OCI-LY1 (cell line): ENCODE measurements at regions not wholly inside any gene's neighbourhood (a gene's known extent, or its start where the extent isn't known, plus 50 kb on each side); places are given as distances from the start of the nearest gene placed in this dataset.
"Not testable (repeated sequence)": the region's sequence is repeated elsewhere in the genome, so short reads cannot be mapped to it uniquely, and the experiment has no call there.

ENCODE experiments used
- H2AFZ ChIP-seq: fragments of 200-600 bp; sonication (generic), shearing (Covaris generic); 2 replicates; pipeline ENCODE4 v1.6.0; 2014; ENCODE audit warnings: antibody characterized with exemption, mild to moderate bottlenecking, low read length
- H3F3A ChIP-seq: fragments of 200-600 bp; sonication (generic), shearing (Covaris generic); 2 replicates; pipeline ENCODE4 v1.6.0; 2014; ENCODE audit warnings: mild to moderate bottlenecking, antibody characterized with exemption, low read length, moderate library complexity; ENCODE audit not compliant: insufficient read depth
- H3K27ac ChIP-seq: fragments of 200-600 bp; sonication (generic); 2 replicates; pipeline ENCODE4 v1.5.1; 2014; ENCODE audit warnings: low read length, mixed run types, mild to moderate bottlenecking, low read depth; ENCODE audit not compliant: poor library complexity, severe bottlenecking
- H3K27me3 ChIP-seq: fragments of 200-600 bp; sonication (generic); 2 replicates; pipeline ENCODE4 v1.6.0; 2014; ENCODE audit warnings: antibody characterized with exemption, mild to moderate bottlenecking, low read length, moderate library complexity; ENCODE audit not compliant: insufficient read depth
- H3K36me3 ChIP-seq: fragments of 200-600 bp; sonication (generic); 2 replicates; pipeline ENCODE4 v1.6.1; 2014; ENCODE audit warnings: mild to moderate bottlenecking, antibody characterized with exemption, low read length, moderate library complexity, mixed read lengths; ENCODE audit not compliant: insufficient read depth
- H3K4me1 ChIP-seq: fragments of 200-600 bp; sonication (generic); 2 replicates; pipeline ENCODE4 v1.5.1; 2014; ENCODE audit warnings: mild to moderate bottlenecking, low read length, moderate library complexity; ENCODE audit not compliant: insufficient read depth, severe bottlenecking
- H3K4me2 ChIP-seq: fragments of 200-600 bp; sonication (generic), shearing (Covaris generic); 2 replicates; pipeline ENCODE4 v1.6.1; 2014; ENCODE audit warnings: low read length
- H3K4me3 ChIP-seq: fragments of 200-600 bp; sonication (generic); 2 replicates; pipeline ENCODE4 v1.5.1; 2014; ENCODE audit warnings: low read length, low read depth, mild to moderate bottlenecking, mixed read lengths; ENCODE audit not compliant: poor library complexity, severe bottlenecking
- H3K79me2 ChIP-seq: fragments of 200-600 bp; shearing (Covaris generic); 2 replicates; pipeline ENCODE4 v1.6.1; 2016; ENCODE audit warnings: mixed run types, low read length, mixed read lengths; ENCODE audit not compliant: insufficient read depth
- H3K9ac ChIP-seq: fragments of 200-600 bp; sonication (generic), shearing (Covaris generic); 2 replicates; pipeline ENCODE4 v1.6.1; 2014; ENCODE audit warnings: mild to moderate bottlenecking, low read length, mixed read lengths
- H3K9me2 ChIP-seq: fragments of 200-600 bp; sonication (generic), shearing (Covaris generic); 2 replicates; pipeline ENCODE4 v1.6.1; 2014; ENCODE audit warnings: low read depth, mild to moderate bottlenecking, low read length, mixed read lengths
- H3K9me3 ChIP-seq: fragments of 200-600 bp; shearing (Covaris generic); 2 replicates; pipeline ENCODE4 v1.6.1; 2014; ENCODE audit warnings: low read length, mixed read lengths
- H4K20me1 ChIP-seq: fragments of 200-600 bp; sonication (generic), shearing (Covaris generic); 2 replicates; pipeline ENCODE4 v1.6.0; 2016; ENCODE audit warnings: mild to moderate bottlenecking, low read length; ENCODE audit not compliant: insufficient read depth
- EZH2 ChIP-seq: fragments of 200-600 bp; sonication (generic), shearing (Covaris generic); IDR thresholded peaks from 2 replicates; pipeline ENCODE4 v1.8.0; 2017; ENCODE audit warnings: borderline replicate concordance, mixed run types, mild to moderate bottlenecking, antibody characterized with exemption, low read length, moderate library complexity, mixed read lengths
- TF ChIP-seq, protein P1 (sequence below): fragments of 200-600 bp; sonication (generic), shearing (Covaris generic); IDR thresholded peaks from 2 replicates; pipeline ENCODE4 v1.5.1; 2017; ENCODE audit warnings: mild to moderate bottlenecking, antibody characterized with exemption, low read length, moderate library complexity, mixed read lengths

DNA sequence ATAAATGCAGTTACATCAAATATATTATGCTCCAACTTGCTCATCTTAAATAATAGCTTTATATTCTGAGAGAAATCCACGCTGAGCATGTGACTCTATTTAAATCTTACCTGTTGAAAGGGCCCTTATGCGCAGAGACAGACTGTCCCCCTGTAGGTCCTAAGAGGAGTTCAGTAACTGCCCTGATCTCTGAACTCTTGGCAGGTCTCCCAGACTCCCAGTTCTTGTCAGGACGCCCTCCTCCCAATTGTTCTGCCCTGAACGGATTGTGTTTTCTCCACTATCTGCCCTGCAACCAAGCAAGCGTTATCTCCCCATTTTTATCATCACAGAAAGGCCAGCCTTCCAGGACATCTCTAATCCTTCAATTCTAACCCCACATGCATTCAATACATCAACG lies 954.6 kb downstream of the TSN start:
- H3F3A ChIP-seq, result no peaks in the 10 kb centered on the region
- H3K9ac ChIP-seq, result no peak overlapping the region
- H3K36me3 ChIP-seq, result no peaks in the 10 kb centered on the region
- H3K27me3 ChIP-seq, result no peaks in the 10 kb centered on the region
- H3K79me2 ChIP-seq, result no peaks in the 10 kb centered on the region
- H3K4me1 ChIP-seq, result no peaks in the 10 kb centered on the region
- H4K20me1 ChIP-seq, result no peaks in the 10 kb centered on the region
- H3K4me3 ChIP-seq, result no peak overlapping the region
- no peak overlapping the region for H3K4me2 ChIP-seq
- no peaks in the 10 kb centered on the region for H3K9me2 ChIP-seq
- H3K27ac ChIP-seq, result no peak overlapping the region
- no peak overlapping the region for H2AFZ ChIP-seq
- TF ChIP-seq, protein P1, sequence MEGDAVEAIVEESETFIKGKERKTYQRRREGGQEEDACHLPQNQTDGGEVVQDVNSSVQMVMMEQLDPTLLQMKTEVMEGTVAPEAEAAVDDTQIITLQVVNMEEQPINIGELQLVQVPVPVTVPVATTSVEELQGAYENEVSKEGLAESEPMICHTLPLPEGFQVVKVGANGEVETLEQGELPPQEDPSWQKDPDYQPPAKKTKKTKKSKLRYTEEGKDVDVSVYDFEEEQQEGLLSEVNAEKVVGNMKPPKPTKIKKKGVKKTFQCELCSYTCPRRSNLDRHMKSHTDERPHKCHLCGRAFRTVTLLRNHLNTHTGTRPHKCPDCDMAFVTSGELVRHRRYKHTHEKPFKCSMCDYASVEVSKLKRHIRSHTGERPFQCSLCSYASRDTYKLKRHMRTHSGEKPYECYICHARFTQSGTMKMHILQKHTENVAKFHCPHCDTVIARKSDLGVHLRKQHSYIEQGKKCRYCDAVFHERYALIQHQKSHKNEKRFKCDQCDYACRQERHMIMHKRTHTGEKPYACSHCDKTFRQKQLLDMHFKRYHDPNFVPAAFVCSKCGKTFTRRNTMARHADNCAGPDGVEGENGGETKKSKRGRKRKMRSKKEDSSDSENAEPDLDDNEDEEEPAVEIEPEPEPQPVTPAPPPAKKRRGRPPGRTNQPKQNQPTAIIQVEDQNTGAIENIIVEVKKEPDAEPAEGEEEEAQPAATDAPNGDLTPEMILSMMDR, result no peak
- TF ChIP-seq EZH2, result no peak
- no peaks in the 10 kb centered on the region for H3K9me3 ChIP-seq

- Histone ChIP-seq H3K9me3 (no peaks in the 10 kb centered on the region), H3F3A (no peaks in the 10 kb centered on the region), H3K27me3 (no peaks in the 10 kb centered on the region), H3K27ac (no peak overlapping the region), H4K20me1 (no peaks in the 10 kb centered on the region), H2AFZ (no peak overlapping the region), H3K36me3 (no peaks in the 10 kb centered on the region), H3K9ac (no peak overlapping the region), H3K4me2 (no peak overlapping the region), H3K4me3 (no peak overlapping the region), H3K9me2 (no peaks in the 10 kb centered on the region), H3K79me2 (no peaks in the 10 kb centered on the region), H3K4me1 (no peaks in the 10 kb centered on the region)
- TF ChIP-seq, protein P1, result no peak
- TF ChIP-seq EZH2, result no peak
Measured at GRCh38 chr2:122713800-122714199, 958.3 kb downstream of the TSN start.

GRCh38 chr2:122720822-122721221 lies 965.4 kb downstream of the TSN start:
- not testable (repeated sequence) for H3K27ac ChIP-seq

DNA sequence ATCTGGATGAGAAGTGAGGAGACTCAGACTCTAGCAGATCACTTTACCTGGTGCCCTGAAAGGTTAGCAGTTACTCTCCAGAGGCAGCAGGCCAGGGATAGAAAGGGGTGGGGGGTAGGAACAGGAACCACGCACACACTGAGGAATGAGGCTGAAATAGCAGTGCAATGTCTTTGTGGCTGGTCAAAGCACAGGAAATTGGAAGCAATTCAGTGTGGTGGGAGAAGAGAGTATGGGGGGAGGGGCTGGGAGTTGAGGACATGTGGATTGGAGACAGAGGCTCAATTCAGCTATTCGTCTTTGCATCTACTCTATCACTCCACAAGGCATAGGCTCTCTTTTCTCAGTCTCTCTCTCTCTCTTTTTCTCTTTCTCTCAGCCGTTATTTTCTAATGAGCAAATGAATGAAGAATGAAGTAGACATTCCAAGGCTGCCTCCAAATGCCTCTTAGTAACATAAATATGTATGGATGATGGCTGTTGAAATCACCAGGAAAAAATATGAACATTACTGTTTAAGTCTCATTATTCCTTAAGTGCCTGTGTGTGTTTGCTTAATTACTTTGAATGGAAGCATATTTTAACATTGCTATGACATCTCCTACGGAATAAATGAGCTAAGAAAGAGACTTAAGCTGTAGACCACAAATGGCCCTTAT lies 979.4 kb downstream of the TSN start:
- no peaks in the 10 kb centered on the region for H3K9me2 ChIP-seq
- H3K79me2 ChIP-seq, result no peaks in the 10 kb centered on the region
- H3K4me1 ChIP-seq, result no peaks in the 10 kb centered on the region
- H3K9me3 ChIP-seq, result no peaks in the 10 kb centered on the region
- H3K4me3 ChIP-seq, result no peak overlapping the region
- H3K9ac ChIP-seq, result no peak overlapping the region
- no peaks in the 10 kb centered on the region for H4K20me1 ChIP-seq
- no peak overlapping the region for H2AFZ ChIP-seq
- H3K36me3 ChIP-seq, result no peaks in the 10 kb centered on the region
- no peak overlapping the region for H3K4me2 ChIP-seq
- no peaks in the 10 kb centered on the region for H3K27me3 ChIP-seq
- no peaks in the 10 kb centered on the region for H3F3A ChIP-seq
- no peak overlapping the region for H3K27ac ChIP-seq
- no peak for TF ChIP-seq EZH2
- TF ChIP-seq, protein P1, result no peak

More at GRCh38 chr2:122720822-122721221, 965.4 kb downstream of the TSN start:
- not testable (repeated sequence) for H3K27me3 ChIP-seq, H2AFZ ChIP-seq, H3K79me2 ChIP-seq, H3F3A ChIP-seq, H3K9me3 ChIP-seq, H3K9ac ChIP-seq, H3K9me2 ChIP-seq, H3K4me1 ChIP-seq, H3K4me3 ChIP-seq, H3K4me2 ChIP-seq, H3K36me3 ChIP-seq, H4K20me1 ChIP-seq
